Occipital lobe (tissue), 1 donor: ENCODE measurements at regions not wholly inside any gene's neighbourhood (a gene's known extent, or its start where the extent isn't known, plus 50 kb on each side); places are given as distances from the start of the nearest gene placed in this dataset.

ENCODE experiments used
- DNase-seq: peaks from one replicate; lab custom pipeline; 2025; lab: John Stamatoyannopoulos, UW

DNA sequence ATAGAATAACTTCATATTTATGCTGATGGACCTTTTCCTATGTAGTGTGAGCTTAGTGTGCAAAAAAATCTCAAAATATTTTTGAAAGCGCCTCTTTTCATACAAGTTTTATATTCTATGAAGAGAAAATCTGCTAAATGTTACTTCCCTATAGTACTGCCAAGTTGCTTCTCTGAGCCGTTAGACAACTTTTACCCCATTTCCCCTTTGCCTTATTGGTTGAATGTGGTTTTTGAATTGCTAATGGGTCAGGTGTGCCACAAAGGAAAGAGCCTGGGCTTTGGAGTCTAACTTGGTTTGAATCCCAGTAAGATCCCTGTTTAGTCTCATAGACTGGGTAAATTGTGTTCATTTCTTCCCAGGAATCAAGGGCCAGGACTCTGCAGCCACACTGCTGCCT, 261.5 kb downstream of the SNX10 start:
- no peak for DNase-seq

DNA sequence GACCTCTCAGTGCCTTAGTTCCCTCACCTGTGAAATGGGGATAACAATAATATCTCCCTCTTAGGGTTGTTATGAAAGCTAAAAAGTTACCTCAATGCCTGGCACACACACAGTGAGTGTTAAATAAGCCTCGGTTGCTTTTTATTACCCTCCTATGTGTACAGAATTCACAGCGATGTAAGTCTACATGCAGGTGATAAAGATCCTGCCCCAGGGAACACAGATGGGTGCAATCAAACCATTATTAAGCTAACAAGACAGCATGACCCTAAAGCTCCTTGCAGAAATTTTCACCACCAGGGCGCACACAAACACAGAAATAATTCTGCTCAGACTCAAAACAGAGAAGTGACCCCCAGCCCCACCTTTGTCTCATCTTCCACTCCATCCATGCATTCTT, 261.9 kb downstream of the SNX10 start:
- no peak for DNase-seq

DNA sequence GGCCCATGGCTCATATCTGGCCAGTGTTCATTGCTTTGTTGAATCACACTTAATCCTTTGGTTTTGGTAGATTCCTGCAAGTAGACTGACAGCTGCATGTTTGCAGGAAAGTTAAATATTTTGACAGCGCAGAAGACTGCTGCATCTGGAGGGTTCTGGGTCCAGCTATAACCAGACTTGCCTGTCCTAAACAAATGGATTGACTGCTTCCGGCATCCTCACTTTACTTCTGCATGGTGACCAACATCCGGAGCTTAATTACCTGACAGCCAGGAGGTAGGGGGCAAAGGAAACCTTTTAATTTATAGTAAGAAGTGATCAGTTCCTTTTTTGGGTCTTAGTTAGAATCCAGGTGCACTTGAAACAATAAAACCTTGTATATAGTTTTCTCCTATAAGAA, 263.3 kb downstream of the SNX10 start:
- DNase-seq: no peak

DNA sequence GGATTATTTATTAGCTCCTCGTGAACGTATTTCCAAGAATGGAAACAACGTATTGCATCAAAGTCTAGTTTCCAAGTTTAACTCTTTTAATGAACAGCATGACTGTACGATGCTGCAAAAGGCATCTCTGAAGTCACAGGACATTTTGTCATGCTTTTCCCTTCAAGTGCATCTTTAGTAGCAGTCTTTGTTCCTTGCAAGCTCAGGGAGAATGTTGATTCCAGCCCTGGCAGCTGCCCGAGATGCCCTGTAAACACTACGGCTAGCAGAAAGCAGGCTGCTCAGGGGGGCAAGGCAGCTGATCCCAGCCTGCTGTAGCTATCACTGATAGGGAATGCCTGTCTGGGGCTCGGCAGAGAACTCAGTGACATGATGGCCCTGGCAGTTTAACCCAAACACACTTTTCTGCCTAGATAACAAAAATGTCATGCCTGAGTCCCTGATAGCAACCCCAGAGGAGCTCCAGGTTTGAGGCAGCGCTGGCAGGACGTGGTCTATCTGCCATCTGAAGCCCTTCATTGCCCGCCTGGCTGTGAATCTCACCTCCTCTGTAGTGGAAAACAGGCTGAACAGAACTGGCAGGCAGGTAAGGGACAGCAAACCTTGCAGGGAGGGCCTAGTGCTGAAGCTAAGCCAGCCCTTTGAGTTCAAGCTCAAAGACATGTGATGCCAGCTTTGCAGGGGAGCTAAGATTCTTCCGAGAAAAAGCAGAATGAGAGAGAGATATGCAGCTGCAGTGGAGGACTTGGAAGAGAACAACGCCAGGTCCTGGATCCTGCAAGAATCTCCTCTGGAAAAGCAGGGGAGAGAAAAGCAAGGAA, 264.6 kb downstream of the SNX10 start:
- no peak for DNase-seq

- no peak for DNase-seq
Observed at GRCh38 chr7:26560526-26561256, 269.0 kb downstream of the SNX10 start.

DNA sequence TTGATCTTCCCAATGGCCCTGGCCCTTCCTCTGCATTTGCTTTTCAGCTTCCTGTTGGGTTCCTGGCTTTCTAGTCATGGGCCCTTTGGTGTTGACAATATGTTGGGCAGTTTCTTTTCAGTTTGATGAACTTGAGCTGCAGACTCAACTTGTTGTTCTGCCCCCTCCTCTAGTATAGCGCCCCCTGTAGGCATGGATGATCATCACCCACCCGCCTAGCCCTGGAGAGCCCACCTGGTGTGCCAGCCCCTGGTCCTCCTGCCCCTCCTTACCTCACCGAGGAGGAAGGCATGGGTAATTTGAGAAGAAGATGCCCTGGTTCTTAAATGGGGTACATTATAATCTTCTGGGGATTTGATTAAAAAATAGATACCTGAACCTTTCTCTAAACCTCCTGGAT, 271.2 kb downstream of the SNX10 start:
- no peak for DNase-seq

DNA sequence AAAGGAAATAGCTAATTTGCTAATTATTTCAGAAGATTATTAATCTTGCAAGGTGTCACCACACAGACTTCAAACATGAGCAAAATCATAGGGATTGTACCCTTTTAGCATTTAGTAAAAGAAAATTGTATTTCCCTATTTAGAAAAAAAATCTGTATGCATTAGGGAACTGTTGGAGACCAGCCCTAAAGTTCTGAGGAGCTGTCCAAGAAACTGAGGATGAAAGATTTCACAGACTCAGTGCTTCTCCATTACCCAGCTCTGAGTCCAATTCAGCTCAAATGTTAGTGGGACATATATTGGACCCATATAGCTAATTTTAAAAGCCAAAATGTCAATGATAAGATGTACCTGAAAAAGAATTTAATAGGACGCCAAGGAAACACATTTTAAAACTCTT, 271.7 kb downstream of the SNX10 start:
- no peak for DNase-seq

- DNase-seq: no peak
Observed at GRCh38 chr7:26567266-26567665, 275.6 kb downstream of the SNX10 start.

- DNase-seq: no peak
Observed at GRCh38 chr7:26574476-26574875, 282.8 kb downstream of the SNX10 start.

DNA sequence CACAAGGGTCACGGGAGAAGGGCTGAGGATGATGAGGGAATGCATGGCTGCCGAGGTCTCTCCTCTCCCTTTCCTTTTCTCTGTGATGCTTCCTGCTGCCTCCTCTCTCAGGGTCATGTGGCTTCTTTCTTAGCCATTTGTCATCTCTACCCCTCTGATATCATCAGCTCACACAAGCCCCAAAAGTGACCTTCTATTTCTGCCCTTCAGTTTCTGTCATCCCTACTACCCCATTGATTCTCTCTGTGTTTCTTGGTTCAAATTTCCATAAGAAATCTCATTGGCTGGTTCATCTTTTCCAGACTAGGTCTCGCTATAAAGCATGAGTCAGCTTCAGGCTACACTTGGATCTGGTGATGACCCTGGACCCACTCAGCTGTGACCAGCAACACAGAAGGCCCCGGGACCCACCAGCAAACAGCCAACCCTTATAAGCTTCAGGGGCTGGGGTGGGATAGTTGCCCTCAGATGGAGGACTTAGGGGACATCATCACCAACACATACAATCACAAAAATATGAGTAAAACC, 284.3 kb downstream of the SKAP2 start:
- DNase-seq: no peak

GRCh38 chr7:26580711-26581110, 283.7 kb downstream of the SKAP2 start:
- no peak for DNase-seq

- DNase-seq: no peak
Observed at GRCh38 chr7:26583094-26583648, 281.2 kb downstream of the SKAP2 start.

- DNase-seq: no peak
Observed at GRCh38 chr7:26584326-26584725, 280.1 kb downstream of the SKAP2 start.

GRCh38 chr7:26584987-26585665, 279.3 kb downstream of the SKAP2 start:
- no peak for DNase-seq

DNA sequence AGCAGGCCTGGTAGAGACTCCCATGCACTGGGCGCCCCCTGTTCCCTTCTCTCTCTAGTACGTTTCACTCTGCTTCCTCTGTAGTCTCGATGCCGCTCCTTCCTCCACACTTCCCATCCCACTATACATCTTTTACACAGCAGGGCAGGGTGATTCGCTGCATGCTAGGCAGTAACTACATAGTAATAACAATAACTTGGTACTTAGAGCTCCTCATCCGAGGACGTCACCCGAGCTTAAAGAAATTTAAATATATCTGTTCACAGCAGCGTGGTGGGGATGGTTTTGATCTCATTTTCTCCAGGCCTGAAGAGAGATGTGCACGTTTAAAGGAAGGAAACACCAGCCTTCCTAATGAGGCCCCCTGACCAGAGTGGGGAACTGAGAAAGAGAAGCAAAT, 276.9 kb downstream of the SKAP2 start:
- DNase-seq: no peak

DNA sequence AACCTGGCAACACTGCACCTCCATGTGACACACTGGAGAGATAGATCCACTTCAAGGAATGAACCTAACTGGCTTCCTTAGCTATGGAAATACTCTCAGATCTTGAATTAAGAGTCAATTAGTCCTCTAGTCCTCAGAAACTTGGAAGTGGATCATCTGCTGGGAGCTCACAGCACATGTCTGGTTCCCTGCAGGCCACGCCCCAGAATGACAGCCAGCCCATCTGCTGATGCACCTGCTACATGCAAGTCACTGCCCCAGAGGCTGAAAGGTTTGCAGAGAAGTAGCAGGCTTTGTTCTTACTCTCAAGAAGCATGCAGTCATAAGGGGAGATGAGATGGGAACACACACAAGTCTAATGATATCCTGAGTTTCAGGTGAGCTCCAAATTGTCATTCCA, 275.9 kb downstream of the SKAP2 start:
- no peak for DNase-seq

DNA sequence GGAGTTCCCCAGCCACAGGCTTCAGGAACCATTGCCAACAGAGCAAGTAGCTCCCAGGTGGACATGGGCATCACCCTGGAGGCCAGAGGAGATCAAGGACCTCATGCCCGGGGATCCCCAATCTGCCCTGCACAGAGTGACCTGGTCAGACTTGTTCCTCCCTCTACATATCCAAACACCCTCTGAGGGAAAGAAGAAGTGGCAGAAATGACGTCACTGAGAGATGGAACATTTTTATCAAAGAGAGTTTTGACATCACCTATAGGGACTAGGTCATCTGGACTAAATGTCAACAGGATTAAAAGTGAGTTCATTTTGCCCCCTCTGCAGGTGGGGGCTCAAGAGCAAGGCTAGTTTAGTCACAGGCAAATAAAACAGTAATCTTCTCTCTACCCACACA, 273.7 kb downstream of the SKAP2 start:
- no peak for DNase-seq

GRCh38 chr7:26592011-26592410, 272.4 kb downstream of the SKAP2 start:
- DNase-seq: no peak

DNA sequence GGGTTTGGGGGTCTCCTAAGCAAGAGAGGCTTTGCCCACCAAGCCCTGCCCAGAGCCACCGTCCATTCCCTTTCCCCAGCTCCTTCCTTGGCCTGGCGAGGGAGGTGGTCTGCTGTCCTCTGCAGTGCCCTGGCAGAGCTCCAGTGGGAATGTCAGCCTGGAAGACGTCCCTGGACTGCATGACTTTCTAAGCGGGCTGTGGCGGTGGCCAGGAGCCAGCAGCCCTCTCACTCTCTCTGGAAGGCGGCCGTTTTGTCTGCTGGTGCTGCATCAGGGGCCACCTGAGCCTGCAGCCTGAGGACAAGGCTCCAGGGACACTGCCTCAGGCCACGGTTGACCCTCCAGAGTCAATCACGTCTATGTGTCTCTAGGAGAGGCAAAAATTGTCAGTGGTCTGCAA, 271.0 kb downstream of the SKAP2 start:
- no peak for DNase-seq

- DNase-seq: no peak
Observed at GRCh38 chr7:26593896-26594295, 270.5 kb downstream of the SKAP2 start.

GRCh38 chr7:26594553-26594952, 269.8 kb downstream of the SKAP2 start:
- no peak for DNase-seq

DNA sequence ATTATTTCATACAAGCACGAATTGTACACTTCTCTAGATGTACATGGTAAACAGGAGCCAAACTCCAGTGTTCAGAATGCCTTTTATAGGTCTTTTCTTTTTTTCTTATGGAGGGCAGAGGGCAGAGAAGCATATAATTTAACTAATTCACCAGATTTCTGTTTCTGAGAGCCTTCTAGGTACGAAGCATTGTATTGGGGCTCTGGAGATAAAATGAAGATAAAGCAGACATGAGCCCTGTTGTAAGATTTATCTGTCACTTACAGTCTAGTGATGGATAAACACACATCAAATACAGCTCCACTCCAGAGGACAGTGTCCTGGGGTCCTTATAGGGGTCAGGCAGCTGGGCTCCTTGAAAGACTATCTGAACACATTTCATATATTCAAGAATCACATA, 265.5 kb downstream of the SKAP2 start:
- DNase-seq: no peak
